NCI-H1092 (cell line): ENCODE measurements at regions not wholly inside any gene's neighbourhood (a gene's known extent, or its start where the extent isn't known, plus 50 kb on each side); places are given as distances from the start of the nearest gene placed in this dataset.
"Not testable (repeated sequence)": the region's sequence is repeated elsewhere in the genome, so short reads cannot be mapped to it uniquely, and the experiment has no call there.

ENCODE experiments used
- DNase-seq: peaks from one replicate; lab custom pipeline; 2025; lab: John Stamatoyannopoulos, UW

DNA sequence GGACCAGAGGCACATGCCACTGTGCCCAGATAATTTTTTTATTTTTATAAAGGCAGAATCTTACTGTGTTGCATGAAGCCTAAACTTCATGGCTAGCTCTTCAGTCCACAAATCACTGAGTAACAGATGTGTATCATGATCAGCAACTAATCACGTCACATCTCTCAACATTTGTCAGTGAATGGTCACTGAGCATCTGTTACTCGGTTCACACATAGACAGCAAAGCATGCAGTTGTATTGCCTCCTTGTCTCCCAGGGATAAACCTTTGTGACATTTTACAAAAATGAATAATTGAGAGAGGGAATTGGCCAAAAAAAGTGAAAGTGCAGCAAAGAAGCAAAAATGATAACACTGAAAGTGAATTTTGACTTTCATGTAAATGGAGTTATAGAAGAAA, 85.9 kb upstream of the BTG1 start:
- not testable (repeated sequence) for DNase-seq

DNA sequence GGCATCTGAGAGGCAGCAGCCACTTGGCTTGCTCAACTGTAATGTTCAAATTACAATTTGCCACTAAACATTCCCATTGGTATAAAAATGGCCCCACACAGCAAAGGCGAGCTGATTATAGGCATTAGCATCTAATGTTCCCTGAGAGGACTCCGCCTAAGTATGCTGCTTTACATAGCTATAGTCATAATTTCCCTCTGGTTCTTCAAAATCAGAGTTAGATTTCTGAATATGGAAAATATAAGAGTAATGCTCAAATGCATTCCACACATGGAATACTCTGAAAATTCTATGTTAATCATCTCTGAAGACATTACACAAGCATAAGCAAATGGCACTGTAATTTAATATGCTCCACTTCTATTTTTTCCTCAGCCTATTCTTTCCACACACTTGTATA, 83.7 kb upstream of the BTG1 start:
- DNase-seq, result no peak

DNA sequence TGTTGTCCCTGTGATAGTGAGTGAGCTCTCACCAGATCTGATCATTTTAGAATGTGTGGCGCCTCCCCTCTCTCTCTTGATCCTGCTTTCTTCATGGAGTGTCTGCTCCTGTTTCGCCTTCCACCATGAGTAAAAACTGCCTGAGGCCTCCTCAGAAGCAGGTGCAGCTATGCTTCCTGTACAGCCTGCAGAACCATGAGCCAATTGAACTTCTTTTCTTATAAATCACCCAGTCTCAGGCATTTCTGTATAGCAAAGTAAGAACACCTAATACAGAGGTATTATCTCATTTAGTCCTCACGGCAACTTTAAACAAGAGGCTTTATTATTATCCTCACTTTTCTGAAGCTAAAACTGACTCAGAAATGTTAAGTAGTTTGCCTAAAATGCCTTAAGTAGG, 81.3 kb upstream of the BTG1 start:
- no peak for DNase-seq

DNA sequence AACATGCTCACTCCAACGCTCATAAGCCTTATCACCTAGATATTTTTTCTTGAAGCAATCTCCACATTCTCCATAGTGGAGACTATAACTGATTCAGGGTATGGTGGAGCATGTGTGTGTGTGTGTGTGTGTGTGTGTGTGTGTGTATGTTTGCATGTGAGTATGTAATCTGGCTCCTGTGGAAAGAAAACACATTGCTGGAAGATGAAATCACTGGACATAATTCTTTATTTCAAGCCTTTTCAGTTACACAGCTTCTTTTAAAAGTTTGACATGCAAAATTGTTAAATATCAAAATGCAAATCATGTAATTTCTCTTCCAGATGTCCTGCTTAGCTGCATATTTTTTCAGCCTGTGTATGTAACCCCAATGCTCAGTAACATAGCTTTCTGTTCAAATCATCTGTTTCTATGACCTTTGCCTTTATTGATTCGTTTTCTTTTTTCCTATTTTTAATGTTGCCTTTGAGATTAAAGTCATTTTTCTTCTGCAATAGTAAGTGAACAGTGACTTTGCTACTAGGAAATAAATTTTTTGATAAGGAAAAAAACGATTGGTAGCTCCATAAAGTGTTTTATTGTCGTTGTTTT, 80.5 kb upstream of the BTG1 start:
- DNase-seq, result no peak

DNA sequence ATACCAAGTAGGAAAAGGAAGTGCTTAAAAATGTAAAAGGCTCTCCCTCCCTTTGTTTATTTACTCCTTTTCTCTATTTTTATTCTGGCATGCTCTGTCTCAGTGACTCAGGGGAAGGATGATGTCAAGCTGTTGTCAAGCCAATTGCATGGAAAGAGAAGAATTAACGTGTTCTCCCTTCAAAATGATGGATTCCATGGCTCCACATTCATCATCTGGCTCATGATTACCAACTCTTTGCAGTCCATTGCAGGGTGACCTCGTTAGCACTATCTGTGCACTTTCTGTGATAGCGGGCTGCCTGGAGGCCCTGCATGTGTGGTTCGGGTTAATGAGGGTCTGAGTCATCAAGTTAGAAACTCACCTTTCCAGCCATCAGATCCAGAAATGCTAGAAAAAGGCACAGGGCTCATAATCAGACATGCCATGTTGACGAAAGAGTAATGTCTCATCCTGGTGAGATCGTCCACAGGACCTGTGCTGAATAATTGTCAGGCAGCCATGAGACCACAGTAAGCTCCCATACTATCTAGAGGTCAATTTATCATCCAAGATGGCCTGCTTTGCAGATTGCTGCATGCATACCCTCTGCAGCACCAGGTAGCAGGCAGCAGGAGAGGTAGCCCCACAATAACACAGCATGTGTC, 79.2 kb upstream of the BTG1 start:
- DNase-seq, result no peak

DNA sequence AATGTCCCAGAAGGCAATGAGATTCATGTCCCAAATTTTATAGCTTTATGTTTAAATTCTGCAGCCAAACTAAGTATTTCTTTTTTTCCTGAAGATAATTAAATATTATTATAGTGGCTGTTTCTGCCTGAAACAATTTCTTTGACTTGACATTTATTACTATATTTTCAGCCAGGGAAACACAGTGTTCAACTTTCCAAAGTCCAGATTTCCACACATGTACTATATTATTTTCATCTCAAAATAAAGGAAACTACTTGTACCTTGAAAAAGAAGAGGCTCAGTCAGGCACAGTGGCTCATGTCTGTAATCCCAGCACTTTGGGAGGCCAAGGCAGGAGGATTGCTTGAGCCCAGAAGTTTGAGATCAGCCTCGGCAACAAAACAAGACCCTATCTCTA, 77.8 kb upstream of the BTG1 start:
- DNase-seq, result no peak

DNA sequence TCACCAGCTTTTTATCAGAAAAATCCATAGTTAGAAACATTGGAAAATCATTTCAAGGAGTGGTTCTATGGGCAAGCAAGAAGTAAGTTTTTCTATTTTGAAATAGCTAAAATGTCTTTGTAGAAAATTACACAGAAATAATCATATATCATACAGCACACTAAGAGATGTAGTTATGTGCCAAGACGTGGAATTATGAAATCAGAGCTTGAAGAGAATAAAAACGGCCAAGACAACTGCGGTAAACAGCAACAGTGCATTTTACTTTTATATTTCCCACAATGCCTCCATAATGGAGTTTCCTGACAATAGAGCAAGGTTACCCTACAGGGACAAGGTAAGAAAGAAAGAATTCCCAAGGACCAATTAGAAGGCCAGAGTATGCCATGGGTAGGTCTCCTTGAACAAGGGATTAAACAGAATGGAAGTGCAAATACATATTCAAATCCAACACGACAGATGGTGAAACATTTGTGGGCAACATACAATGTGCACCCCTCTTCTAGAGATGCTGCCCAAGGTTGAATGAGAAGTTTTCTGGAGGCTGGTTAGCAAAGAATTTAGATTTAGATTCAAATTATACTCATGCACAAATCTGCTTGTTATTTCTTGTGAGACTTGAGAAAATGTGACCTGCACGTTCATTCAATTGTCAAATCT, 76.1 kb upstream of the BTG1 start:
- no peak for DNase-seq

DNA sequence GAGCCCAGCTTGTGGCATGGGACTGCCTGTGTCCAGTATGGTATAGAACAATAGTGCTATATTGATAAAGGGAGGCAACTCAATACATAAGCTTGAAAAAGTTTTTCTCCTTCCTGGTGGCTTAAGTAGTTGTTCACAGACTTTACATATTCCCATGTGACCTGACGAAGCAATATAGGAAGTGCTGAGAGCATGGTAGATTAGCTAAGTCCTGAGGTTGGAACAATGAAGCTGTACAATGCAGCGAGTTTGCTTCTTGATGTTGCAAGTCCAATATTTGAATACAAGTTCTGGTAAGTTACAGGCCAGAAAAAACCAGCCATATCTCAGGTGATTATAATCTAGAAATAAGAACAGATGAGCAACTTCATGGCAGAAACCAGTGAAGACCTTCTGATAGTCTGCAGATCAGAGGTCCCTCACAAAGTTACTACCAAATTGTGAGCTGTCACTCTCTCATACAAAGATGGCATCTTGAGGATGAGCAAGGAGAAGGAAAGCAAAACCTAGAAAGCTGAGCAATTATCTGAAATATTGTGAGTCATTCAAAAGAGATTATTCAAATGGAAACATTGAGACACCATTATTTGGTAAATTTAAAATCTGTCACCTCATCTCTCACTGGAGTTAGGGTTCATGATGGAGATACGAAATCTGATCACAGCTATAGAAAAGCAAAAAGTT, 72.9 kb upstream of the BTG1 start:
- DNase-seq, result no peak

DNA sequence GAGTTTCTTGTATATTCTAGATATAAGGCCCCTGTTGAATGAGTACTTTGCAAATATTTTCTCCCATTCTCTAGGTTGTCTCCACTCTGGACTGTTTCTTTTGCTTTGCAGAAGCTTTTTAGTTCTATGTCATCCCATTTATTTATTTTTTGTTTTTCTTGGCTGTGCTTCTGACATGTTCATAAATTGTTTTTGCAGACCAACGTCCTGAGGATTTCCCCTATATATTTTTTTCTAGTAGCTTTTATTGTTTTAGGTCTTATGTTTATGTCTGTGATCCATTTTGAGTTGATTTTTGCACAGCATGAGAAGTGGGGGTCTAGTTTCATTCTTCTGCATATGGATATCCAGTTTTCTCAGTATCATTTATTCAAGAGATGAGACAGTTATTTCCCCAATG, 70.4 kb upstream of the BTG1 start:
- DNase-seq, result no peak

DNA sequence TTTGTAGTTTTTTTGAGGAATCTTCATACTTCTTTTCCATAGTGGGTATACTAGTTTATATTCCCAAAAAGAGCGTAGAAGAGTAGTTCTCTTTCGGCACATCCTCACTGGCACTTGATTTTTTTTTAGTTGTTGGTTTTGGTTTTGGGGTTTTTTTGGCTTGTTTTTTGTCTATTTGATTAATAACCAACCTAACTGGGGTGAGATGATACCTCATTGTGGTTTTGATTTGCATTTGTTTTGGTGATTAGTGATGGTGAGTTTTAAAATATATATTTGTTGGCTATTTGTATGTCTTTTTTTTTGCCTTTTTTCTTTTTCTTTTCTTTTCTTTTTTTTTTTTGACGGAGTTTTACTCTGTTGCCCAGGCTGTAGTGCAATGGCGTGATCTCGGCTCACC, 69.7 kb upstream of the BTG1 start:
- DNase-seq, result no peak

DNA sequence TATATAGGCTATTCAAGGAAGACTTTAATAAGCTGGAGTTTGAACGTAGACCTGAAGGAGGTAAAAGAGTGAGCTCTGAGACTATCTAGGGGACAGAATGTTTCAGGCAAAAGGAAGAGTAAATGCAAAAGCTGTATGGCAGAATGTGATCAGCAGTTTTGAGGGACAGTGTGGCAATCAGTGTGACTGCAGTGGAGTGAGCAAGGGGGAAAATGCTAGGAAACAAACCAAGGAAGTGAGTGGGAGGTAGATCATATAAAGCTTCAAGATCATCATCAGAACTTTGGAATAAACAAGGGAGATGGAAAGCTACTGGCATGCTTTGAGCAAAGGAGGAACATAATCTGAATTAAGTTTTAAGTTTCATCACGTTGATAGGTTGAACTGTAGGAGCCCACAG, 67.5 kb upstream of the BTG1 start:
- no peak for DNase-seq

DNA sequence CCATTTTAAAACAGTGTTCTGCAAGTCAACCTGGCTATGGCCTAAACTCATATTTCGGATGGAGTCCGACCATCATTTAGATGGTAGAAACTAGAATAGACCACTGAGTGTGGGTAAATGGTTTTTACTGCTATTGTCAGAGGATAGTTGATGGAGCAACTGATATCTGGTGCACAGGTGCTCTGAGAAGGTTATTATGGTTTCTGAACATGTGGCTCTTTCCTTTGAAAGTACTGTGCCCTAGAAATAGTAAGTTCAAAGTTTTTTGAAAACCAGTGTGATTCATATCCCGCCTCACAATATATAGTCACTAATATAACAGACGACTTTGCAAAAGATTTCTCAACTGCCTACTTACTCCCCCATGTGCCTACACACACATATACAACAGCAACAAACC, 64.4 kb upstream of the BTG1 start:
- DNase-seq, result no peak

DNA sequence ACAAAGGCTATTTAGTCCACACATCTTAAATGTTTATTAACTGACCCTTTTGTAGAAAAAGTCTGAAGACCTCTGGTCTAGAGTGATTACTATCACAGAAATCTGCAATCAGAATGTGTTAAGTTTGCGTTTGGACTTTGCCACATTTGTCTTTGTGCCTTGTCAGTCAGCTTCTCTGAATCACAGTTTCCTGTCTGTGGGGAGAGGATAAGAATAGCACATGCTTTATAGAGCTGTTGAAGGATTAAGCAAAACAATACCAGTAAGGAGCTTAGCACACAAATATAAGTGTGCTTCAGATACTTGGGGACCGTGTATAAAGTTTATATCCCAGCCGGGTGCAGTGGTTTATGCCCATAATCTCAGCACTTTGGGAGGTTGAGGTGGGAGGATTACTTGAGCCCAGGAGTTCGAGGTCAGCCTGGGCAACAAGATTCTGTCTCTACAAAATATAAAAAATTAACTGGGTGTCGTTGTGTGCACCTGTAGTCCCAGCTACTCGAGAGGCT, 63.0 kb upstream of the BTG1 start:
- no peak for DNase-seq

DNA sequence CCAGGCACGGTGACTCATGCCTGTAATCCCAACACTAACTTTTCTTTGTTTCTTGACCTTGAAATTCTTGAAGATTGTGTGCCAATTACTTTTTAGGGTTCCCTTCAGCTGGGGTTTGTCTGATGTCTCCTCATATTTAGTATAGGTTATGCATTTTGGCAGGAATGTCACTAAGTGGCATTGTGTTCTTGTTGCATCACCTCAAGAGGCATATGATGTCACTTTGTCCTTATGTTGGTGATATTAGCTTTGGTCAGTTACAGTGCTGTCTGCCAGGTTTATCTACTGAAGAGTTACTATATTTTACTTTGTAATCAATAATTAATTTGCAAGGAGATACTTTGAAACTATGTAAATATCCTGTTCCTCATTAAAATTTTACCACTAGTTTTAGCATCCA, 61.0 kb upstream of the BTG1 start:
- DNase-seq, result no peak

DNA sequence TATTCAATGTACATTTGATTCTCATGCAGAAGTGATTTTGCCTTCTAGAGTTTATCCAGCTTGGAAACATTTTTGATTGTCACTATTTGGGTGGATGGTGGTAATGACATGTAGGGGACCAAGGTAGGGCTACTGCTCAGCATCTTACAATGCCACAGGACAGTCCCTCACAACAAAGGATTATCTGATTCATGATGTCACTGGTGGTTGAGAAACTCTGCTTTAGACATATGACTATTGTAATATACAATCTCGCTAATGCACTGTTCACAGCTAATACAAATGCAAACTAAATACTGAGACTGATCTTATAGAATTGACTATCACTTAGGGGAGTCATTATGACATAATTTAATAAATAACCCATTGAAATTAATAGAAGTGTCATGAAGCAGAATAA, 60.4 kb upstream of the BTG1 start:
- no peak for DNase-seq

DNA sequence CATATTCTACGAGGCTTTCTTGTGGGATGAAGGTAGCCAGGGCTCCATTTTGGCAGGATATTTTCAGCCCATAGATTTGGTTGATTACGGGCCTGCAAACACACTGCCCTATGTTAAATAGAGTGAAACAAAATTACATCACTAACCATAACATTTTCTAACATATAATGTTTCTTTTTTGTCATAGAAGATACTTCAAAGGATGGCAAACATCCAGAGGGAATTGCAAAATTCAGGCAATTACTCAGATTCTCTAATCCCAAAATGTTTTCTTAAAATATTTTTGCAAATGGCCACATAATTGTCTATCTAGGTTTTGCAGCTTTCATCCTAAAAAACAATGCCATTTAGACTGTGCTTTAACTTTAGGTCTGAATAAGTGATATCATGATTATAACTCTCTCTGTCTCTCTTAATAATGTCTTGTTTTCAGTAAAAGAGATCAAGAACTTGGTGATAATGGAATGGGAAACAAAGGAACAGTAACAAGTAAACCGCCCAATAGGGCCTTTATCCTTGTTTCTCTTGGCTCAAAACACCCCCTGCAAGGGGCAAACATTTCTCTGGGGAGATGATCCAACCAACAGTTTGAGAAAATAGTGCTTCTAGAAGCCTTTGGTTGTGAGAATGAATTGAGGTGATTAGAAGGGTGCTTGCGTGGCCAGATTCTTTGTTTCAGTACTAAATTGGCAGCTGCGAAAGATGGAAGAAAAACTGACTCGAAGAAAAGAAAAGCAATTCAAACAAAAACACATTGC, 54.4 kb upstream of the BTG1 start:
- no peak for DNase-seq

DNA sequence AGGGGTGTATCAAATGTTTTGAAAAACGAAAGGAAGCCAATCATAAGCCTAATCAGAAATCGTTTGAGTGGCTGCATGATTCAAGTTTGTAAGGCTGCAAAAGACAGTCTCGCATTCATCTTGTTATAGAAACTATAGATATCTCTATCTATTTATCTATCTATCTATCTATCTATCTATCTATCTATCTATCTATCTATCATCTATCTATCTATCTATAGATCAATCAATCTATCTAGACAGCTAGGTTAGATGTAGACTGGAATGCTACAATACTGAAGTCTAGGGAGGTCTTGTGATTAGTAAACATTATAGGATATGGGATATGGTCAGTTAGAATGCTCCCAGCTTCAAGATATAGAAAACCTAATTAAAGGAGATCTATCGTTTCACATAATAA, 52.2 kb upstream of the BTG1 start:
- DNase-seq, result no peak

DNA sequence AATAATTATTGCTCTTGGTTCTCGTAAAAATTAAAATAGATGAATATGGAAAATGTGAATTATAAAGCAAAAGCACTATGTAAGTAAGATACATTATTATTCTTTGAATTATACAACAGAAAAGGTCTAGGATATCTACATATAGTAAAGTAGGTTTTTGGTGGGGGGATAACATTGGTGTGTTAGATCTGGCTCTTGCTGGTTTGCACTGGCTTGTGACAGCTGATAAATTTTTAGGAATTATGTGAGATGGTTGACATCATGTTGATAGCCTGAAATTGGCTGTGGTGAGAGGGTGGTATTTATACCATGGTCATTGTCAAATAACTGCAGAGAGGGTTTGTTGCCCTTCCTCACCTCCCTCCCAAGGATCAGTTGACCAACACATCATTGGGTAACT, 50.7 kb upstream of the BTG1 start:
- DNase-seq, result no peak
